Astrocyte (in vitro differentiated cells and primary cell): ENCODE measurements at regions not wholly inside any gene's neighbourhood (a gene's known extent, or its start where the extent isn't known, plus 50 kb on each side); places are given as distances from the start of the nearest gene placed in this dataset.

Experiments used
- EZH2 ChIP-seq: IDR thresholded peaks from 2 replicates; pipeline ENCODE4 v1.6.1; 2012; ENCODE audit warnings: mild to moderate bottlenecking, low read length, inconsistent platforms; ENCODE audit not compliant: insufficient read depth
- TF ChIP-seq, protein P1 (sequence below): IDR thresholded peaks from 2 replicates; pipeline ENCODE4 v1.5.1; 2011; ENCODE audit warnings: low read depth, mild to moderate bottlenecking, inconsistent platforms, low read length, moderate library complexity; ENCODE audit not compliant: insufficient read depth

DNA sequence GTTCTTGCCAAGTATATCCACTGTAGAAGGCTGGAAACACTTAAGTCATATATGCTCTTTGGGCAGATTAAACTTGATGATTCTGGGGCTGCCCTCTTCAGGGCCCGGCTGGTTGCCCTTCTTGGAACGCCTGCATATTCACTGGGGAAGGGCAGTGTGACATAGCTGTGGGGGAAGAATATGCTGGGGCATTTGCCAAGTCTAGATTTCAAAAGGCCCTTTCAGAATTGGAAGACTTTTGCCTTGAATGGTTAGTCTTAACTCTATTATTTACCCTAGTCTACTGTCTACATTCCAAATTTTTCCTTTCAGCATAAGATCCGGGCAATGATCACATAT, 161.2 kb upstream of the PITX1 start:
- TF ChIP-seq, protein P1, sequence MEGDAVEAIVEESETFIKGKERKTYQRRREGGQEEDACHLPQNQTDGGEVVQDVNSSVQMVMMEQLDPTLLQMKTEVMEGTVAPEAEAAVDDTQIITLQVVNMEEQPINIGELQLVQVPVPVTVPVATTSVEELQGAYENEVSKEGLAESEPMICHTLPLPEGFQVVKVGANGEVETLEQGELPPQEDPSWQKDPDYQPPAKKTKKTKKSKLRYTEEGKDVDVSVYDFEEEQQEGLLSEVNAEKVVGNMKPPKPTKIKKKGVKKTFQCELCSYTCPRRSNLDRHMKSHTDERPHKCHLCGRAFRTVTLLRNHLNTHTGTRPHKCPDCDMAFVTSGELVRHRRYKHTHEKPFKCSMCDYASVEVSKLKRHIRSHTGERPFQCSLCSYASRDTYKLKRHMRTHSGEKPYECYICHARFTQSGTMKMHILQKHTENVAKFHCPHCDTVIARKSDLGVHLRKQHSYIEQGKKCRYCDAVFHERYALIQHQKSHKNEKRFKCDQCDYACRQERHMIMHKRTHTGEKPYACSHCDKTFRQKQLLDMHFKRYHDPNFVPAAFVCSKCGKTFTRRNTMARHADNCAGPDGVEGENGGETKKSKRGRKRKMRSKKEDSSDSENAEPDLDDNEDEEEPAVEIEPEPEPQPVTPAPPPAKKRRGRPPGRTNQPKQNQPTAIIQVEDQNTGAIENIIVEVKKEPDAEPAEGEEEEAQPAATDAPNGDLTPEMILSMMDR, result no peak
- TF ChIP-seq EZH2, result no peak
